Stimulated activated CD4-positive, alpha-beta T cell treated with anti-CD3 and anti-CD28 coated beads, Interleukin-2, amount 100 ng/mL, for 4 hours (primary cell): ENCODE measurements at regions not wholly inside any gene's neighbourhood (a gene's known extent, or its start where the extent isn't known, plus 50 kb on each side); places are given as distances from the start of the nearest gene placed in this dataset.
"Not testable (repeated sequence)": the region's sequence is repeated elsewhere in the genome, so short reads cannot be mapped to it uniquely, and the experiment has no call there.

ENCODE experiments used
- DNase-seq: peaks from one replicate; pipeline ENCODE4 v3.0.0-alpha.2; 2020; ENCODE audit warnings: low read depth

GRCh38 chr5:167415779-167416746 is 875.4 kb upstream of the WWC1 start:
- no peak for DNase-seq

GRCh38 chr5:167417662-167418061 is 873.8 kb upstream of the WWC1 start:
- no peak for DNase-seq

DNA sequence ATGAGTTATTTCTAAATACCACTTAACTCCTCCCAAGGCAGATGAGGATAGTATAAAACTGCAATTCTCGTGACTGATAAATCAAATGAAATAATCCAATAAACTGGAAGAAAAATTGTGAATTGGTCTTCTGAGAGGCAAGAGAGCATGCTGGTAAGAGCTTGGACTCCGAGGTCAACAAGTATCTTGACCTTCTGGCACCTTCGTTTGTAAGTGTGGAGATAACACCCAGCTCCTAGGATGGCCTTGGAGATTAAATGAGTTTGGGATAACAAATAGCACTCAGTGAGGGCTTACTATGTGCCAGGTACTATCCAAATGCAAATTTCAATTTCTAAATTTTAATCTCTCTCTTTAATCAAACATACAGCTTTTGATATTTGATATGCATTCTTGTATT is 866.3 kb upstream of the WWC1 start:
- no peak for DNase-seq

- no peak for DNase-seq
Measured at GRCh38 chr5:167426501-167426900, 864.9 kb upstream of the WWC1 start.

- not testable (repeated sequence) for DNase-seq
Measured at GRCh38 chr5:167427641-167428040, 863.8 kb upstream of the WWC1 start.

DNA sequence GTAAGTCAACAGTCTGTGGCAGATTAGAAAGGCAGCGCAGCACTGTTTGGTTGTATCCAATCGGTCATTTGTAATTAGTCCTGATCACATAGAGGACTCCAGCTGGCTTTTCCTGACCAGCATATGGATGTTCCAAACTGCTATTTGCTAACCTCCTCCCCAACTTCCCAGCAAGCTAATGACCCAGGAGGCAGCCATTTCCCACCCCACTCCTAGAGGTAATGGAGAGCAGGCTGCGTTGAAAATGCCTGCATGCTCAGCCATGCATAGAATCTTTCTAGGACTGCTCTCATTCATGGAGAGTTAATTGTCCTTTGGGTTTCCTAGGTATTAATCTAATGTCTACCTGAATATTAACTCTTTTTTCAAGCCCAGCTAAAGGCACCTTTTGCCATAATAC is 850.6 kb upstream of the WWC1 start:
- DNase-seq = no peak

DNA sequence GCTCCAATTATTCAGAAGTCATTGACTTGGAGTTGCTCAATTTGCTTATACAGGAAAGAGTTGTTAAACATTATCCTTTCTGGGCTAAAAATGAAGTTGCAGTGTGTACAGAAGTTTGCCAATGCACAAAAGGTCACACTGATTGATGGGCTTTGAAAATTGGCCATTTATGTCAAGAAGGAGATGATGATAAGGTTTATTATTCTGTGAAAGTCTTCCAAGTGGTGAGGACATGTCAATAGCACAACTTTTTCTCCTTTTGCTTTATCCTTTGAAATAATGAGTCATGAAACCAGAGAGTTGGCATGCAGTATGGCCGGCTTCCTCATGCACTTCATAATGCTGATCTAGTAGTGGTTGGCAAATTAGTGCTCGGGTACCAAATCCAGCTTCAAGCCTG is 848.5 kb upstream of the WWC1 start:
- DNase-seq = no peak

DNA sequence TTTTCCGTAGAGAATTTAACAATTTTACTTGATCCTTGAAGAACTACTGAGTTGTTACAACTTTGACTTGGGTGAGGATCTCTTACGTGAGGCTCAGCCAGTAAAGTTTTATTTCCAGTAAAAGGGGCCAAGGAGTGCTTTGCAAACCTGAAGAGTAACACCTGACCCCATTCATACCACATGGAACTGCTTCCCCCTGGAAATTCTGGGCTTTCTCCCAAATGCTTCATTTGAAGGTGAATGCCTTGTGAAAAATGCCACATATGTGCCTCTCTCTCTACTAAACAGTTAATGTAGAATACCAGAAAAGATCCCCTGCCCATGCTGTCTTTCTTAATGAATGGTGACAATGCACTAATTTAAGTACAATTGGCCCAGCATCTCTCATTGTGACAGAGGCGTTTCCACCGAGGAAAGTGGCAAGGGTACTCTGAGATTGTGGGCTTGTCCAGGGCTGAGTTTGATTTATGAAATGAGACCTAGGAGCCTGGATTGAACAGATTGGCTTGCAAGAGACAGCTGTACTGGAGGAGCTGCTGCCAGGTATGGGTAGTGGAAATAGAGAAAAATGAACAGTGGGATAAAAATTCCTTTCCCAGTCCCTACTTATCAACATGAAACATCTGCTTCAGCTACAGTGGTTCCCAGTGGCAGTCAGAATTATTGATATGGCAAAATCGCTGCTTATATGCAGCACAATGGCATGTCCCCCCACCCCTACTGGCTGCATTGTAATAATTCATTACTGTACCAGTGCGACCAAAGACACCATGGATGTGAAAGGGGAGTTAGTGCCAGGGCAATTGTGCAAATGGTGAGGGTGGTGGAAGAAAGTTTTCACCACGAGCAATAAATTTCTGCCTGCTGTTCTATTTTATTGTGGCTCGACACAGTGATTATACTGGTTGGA is 843.7 kb upstream of the WWC1 start:
- DNase-seq = no peak

DNA sequence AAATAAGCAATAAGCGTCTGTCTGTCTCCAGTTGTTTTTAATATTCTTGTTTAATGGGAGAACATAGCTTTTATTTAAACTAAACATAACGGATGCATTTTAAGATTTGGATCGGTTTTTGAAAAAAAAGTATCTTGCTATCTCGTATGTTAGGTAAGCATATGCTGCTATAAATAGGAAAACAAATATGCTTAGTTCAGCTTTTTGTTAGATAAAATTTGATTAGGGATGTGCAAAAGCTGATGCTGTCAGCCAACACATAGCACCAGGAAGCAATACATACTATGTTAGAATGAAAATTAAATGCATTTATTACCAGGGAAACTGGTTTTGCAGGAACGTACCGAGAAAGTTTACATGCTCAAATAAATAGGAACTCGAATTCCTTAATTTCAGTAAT is 843.1 kb upstream of the WWC1 start:
- DNase-seq = no peak

DNA sequence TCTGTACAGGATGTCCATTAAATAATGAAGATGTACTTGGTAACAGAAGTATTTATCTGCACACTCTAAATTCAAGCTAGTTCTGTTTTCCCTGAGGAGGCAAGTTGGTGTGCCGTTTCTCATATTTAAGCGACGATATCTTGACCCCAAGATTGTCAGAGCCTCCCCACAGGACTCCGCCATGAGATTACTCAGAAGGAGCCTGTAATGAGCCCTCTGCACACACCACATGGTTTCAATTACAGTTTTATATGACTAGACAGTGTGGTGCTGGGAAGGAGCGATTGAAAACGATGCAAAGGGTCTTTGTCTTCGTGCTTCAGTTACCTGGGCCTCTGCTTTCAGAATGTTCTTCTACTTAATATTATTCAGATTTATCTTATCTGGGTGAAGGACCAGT is 840.4 kb upstream of the WWC1 start:
- no peak for DNase-seq

DNA sequence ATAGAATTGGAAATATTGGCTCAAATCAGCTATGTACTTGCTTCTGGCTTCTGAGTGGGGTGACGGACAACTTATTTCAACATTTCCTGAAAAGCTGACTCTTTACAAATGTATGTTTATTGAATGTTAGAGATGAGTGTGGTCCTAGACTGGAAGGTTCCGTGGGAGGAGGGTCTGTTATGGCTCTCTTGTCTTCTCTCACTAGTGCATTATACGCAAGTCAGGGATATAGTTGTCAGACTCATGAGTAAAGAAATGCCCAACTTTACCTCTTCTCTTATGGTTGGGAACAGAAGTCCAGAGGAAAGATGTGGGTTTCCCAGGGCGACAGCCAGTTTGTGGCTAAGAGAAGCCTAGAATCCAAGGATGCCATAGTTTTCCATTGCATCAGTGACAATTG is 839.3 kb upstream of the WWC1 start:
- no peak for DNase-seq

DNA sequence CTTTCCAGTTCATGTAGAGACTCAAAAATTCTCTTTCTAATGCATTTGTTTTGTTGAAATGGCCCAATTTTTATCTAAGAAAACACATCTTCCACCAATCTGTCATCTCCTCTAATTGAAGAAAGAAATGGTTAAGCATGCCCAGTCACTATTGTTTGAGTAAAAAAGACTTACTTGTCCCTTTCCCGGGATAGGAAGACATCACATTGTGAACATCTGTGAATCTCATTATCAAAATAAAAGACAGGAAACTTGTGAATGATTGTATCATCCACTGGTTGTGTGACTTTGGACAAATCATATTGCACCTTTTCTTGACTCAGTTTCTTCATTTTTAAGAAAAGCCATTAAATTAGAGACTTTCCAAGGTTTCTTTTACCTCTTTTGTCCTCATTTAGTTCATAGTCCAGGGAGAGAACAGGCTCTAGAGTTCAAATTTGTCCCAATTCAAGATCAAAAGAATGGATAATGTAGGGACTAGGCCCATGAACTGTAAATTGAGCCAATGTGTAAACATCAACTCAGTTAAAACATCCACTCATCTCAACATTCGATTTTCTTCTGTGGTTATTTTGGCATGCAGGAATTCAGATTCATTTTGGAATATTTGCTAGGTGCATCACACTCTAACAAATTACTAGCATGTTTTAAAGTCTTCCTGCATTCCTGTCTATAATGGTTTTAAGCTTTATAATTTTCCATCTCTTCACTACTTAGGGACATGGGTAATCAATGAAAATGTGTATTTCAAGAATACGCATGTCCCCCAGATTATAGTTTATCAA is 838.0 kb upstream of the WWC1 start:
- no peak for DNase-seq

- no peak for DNase-seq
Measured at GRCh38 chr5:167458412-167458811, 833.0 kb upstream of the WWC1 start.

GRCh38 chr5:167460449-167461020 is 830.9 kb upstream of the WWC1 start:
- no peak for DNase-seq

DNA sequence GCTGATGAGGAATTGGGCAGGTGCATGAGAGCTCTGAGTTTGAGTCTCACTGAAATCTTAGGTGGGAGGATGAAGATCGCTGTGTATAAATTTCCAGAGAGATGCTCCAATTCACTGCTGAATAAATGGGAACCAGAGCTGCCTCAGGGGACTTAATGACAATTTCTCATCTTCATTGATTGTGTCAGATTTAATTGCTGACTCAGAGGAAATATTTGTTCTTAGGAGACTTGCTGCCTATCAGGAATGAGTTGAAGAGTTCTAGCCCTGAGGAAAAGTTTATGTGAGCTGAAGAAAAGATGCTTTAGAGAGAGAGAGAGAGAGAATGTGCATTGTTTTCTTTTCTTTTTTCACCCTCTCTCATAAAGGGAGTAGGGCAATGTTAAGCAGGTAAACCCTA is 827.5 kb upstream of the WWC1 start:
- no peak for DNase-seq

DNA sequence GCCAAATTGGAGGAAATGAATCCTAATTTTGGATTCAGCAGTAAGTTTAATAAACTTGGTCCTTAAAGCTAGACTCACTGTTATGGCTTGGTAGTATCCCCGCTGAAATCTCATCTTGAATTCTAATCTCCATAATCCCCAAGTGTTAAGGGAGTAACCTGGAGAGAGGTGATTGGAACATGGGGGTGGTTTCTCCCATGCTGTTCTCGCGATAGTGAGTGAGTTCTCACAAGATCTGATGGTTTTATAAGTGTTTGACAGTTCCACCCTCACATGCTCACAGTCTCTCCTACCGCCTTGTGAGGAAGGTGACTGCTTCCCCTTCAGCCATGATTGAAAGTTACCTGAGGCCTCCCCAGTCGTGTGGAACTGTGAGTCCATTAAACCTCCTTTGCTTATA is 824.5 kb upstream of the WWC1 start:
- DNase-seq = no peak

GRCh38 chr5:167472566-167473108 is 818.8 kb upstream of the WWC1 start:
- DNase-seq = no peak

- no peak for DNase-seq
Measured at GRCh38 chr5:167478188-167478587, 813.3 kb upstream of the WWC1 start.

GRCh38 chr5:167479779-167480178 is 811.7 kb upstream of the WWC1 start:
- DNase-seq = no peak

- DNase-seq = no peak
Measured at GRCh38 chr5:167481345-167481744, 810.1 kb upstream of the WWC1 start.

DNA sequence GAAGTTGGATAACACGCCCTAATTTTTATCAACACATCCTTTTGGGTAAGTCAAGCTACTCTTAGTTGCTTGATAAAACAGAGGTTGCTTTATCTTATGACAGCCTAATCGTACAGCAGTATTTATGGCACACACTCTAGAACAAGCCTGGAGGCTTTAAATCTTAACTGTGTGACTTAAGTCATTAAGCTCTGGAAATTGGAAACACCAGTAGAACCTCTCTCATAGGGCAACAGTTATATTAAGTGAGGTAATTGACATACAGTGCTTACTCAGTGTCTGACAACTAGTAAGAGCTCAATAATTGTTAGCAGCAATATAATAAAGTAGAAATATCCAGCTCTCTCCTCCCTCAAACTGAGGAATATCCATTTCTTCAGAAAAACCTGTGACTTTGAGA is 808.9 kb upstream of the WWC1 start:
- DNase-seq = no peak
